ENCODE measurements at regions not wholly inside any gene's neighbourhood (a gene's known extent, or its start where the extent isn't known, plus 50 kb on each side); places are given as distances from the start of the nearest gene placed in this dataset.
"Not testable (repeated sequence)": the region's sequence is repeated elsewhere in the genome, so short reads cannot be mapped to it uniquely, and the experiment has no call there.

DNA sequence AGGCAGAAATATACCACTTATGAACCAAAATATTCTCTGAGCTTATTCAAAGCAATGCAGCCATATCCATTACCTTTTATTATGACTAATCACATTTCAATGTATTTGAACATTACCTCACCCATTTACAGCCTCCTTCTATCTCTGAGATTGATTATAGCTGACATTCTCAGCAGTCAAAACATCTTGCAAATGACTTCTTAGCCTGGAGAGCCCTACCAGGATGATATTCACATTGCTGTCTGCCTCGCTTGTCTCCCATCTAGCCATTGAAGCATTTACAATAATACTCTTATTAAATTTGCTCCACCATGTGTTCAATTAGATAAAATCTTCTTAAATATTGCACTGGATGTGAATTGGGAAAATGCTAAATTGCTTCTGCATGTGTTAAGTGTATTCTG lies 1879.9 kb upstream of the ACO1 start:
- no peak for DNase-seq

DNA sequence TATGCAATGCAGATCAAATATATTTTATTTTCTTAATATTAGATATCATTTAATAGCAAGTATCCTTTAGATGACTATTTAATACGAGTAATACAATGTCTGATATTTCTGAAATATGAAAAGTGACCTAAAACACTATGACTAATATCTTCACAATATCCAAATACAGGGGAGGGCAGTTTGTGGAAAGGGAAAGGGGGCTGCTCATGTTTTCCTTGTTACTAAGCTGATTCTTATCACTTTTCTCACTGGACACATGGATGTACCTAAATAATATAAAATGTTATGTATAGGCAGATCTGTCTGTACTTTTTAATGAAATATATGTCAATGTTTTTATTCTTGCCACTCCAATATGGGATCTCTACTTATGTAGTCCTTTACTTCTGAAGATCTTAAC lies 1879.1 kb upstream of the ACO1 start:
- DNase-seq, result no peak

DNA sequence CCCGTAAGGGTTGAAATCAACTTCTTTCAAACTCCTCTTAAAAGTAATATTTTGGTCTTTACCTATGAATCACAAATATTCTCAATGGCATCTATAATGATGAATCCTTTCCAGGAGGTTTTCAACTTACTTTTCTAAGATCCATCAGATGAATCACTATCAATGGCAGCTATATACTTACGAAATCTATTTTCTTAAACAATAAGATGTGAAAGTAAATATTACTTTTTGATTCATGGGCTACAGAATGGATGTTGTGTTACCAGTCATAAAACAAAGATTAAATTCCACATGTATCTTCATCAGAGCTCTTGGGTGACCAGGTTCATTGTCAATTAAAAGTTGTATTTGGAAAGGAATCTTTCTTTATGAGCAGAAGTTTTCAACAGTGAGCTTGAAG lies 1877.7 kb upstream of the ACO1 start:
- no peak for DNase-seq

DNA sequence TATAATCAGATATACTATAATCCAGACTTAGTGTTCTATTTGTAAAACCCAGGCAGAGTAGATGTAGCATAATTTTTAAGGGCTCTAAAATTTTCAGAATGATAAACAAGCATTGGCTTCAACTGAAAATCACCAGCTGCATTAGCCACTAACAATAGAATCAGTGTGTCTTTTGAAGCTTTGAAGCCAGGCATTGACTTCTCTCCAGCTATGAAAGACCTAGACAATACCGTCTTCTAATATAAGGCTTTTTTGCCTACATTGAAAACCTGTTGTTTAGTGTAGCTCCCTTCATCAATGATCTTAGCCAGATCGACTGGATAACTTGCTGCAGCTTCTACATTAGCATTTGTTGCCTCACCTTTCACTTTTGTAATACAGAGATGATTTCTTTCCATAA lies 1877.3 kb upstream of the ACO1 start:
- no peak for DNase-seq

DNA sequence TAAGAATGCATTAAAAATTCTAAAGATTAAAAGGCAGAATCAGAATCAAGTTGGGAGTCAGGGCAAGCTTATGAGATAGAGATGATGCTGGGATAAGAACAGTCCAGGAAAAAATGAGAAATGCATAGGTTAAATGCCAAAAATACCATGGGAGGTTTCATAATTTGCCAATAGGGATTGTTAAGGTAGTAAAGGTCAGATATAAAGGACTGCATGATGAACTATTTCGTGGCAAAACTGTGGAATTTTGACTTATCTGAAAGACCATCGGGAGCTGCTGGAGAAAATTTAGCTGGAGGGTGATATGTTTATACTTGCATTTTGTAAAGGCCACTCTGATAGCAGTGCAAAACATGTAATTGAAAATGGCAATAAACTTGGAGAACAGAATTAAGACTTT lies 1872.8 kb upstream of the ACO1 start:
- no peak for DNase-seq

DNA sequence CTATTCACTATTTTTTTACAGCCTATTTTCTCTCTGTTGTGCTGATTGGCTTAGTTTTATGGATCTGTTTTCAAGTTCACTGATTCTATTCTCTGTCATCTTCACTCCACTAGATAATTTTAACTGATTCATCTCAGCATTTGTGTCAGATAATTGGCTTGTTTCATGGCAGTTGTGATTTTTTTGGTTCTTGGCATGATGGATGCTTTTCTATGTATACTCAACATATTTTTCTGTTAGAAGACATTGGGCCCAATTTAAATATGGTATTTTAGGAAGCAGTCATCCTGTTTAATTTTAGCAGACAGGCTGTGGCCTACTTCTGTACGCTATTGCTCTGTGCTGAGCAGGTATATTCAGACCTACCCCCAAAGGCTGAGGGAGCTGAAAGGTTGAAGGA lies 1865.3 kb upstream of the ACO1 start:
- no peak for DNase-seq

DNA sequence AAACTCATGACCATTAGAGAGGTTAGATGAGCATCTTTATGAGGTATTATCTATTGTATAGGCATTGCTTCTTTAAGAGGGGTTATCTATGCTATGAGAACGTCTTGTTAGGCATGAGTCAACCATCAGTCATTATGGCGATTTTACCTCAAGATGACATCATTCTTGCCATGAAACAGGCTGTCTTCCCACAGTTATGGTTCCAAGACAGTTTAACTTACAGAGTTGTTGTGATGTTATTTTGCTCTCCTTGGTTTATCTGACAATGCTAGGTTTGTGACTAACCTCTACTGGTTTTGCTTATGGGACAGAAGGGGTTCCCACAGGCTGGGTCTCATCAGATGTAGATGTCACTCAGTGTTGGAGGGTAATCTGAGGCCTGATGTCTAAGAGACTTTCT lies 1864.7 kb upstream of the ACO1 start:
- DNase-seq, result no peak

DNA sequence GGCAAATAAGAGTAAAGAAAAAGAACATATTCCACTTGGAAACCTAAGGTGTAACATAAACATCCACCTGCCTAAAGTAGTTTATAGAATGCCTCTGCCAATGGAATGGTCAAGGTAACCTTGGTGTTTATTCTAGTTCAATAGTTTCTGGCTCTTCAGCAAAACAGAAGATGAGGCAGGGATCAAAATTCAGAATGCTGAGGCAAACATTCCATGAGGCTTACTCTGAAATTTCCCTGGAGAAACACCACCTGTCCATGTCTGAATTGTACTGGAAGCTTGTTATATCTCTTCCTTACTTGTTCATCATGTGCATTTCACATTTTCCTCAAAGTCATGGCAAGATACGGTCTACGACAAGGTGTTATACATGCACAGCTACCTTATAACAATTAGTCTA lies 1862.4 kb upstream of the ACO1 start:
- DNase-seq, result no peak

DNA sequence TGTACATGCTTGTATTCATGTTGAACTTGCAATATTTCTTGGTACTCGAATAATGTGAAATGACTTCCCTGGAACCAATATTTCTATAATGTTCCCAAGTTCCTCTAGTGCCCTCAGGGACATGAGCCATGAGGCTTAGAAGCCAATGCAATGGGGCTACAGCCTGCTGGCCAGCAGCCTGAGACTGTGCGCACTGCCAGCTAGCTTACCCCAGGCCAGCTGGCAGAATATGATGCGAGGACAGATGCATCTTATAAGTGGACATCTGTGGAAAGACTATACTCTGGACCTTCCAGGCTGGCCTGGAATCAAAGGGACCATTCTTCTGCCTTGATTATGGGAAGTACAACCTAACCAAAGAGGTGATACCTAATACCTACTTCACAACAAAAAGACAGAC lies 1862.0 kb upstream of the ACO1 start:
- DNase-seq, result no peak

DNA sequence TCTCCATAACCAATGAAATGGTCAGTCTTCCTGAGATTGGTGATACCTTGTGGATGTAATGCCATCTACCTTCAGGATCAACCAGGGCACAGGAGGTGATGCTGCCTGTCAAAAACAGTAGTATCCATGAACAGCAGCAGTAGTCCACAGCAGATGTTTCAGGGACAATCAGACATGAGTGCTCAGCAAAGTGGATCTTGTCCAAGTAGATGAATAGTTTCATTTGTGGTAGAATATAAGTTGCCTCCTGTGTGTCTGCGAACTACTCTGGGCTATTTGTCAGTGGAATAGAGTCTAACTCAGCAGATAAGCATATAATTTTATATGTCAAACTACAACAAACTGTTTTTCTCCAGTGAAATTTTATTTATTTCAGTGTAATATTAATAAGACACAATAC lies 1860.1 kb upstream of the ACO1 start:
- no peak for DNase-seq

DNA sequence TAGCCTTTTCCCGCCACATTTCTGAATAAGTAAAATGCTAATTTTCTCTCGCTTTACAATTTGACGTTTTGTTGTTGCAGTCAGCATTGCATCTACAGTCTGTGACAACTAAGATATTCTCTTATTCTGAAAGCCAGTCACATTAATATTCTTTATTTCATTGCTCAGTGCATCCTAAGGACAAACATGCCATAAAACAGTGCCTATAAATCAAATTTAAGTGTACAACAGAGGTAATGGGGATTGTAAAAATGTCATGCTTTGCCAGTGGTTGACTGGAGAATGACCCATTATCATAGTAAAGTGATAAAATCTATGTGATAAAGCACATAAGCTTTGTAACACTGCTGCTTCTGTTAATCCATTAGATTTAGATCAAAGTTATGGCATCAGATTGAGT lies 1850.0 kb upstream of the ACO1 start:
- no peak for DNase-seq

DNA sequence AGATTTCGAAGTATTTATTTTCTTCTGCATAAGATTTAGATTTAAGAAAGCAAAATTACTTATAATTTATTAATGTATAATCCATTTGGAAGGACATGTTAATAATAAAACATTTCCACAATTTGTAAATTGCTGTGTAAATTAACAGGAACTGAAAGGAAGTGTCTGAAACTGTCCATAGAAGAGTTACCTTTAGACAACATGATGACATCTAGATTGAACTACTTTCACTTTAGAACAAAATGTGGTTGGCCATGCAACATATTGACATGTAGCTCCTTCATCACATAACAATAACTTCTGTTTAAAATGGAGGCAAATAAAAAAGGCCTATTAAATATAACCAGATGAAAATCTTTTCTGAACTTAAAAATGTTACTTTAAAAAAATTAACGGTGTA lies 1849.5 kb upstream of the ACO1 start:
- no peak for DNase-seq

DNA sequence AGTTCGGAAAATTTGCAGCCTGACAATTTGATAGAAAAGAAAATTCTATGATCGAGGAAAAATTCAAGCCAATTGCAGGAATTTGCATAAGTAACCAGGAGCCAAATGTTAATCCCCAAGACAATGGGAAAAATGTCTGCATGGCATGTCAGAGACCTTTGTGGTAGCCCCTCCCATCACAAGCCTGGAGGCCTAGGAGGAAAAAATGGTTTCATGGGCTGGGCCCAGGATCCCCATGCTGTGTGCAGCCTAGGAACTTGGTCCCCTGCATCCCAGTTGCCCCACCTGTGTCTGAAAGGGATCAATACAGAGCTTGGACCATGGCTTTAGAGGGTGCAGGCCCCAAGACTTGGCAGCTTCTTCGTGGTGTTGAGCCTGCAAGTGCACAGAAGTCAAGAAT lies 1847.9 kb upstream of the ACO1 start:
- no peak for DNase-seq

DNA sequence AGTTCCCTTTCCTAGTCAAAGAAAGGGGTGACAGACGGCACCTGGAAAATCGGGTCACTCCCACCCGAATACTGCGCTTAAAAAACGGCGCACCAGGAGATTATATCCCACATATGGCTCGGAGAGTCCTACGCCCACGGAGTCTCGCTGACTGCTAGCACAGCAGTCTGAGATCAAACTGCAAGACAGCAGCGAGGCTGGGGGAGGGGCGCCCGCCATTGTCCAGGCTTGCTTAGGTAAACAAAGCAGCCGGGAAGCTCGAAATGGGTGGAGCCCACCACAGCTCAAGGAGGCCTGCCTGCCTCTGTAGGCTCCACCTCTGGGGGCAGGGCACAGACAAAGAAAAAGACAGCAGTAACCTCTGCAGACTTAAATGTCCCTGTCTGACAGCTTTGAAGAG lies 1844.7 kb upstream of the ACO1 start:
- DNase-seq, result not testable (repeated sequence)

DNA sequence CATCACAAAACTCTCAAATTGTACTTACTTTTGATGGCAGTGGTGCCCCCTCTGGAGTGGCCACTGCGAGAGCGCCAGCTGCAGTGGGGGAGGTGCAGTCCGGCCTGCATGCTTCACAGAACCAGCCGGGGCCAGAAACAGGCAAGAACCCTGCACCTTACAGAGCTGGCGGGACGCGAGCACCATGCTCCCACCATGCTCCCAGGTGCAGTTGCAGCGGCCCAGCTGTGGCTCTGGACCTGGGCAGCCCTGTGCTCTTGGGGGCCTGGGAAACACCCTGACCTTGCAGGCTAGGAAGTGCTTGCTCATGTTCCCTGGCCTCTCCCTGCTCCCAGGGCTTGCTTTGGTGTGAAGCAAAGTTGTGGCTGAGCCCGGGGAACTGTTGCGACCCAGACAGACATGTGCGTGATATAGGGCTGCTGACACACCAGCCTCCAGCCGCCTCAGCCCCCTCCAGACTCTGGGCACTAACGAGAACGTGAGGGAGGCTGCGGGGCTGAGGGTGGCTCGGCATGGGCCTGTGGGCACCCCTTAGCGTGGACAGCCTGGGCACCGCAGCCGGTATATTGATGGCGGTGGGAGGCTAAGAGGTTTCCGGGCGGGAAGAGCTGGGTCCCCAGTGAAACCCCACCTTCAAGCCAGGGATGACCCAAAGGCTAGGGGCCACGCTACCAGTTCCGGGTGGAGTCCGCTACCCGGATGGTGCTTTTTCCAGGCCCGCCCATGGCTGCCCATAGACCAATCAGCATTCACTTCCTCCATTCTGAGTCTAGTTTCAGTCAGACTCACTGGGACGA lies 1809.9 kb upstream of the ACO1 start:
- no peak for DNase-seq

DNA sequence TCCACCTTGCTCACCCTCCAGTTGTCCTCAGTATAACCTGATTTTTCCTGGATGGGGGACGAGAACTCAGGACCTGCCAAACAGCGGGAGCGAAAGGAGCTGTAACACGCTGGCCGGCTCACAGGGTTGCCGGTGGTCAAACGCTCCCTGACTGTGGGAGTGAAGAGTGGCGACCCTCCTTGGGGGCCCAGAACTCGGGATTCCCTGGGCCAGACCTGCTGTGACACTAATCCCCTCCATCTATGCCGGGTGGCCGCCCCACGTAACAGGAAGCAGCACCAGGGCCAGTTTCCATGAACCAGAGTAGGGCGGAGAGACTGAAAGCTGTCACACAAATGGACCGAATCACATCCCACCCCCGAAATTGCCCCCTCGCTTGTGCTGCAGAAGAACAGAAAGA lies 1809.2 kb upstream of the ACO1 start:
- DNase-seq, result no peak

DNA sequence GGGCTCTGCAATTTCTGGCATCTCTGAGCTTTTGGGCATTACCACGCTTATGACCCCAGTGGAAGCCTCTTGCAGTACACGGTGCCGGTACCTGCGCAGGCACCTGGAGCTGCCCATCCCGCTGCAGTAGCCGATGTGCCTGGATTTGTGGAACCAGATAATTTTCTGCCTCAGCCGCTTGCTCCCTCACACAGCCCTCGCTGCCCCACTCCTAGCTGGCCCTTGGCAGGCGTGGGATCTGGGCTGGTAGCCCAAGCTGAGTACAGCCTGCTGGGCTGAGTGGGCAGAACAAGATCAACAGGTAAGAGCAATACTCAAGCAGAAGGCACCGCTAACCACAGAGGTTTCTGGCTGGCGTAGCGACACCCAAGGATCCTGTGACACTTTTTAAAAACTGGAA lies 1808.8 kb upstream of the ACO1 start:
- DNase-seq, result no peak

DNA sequence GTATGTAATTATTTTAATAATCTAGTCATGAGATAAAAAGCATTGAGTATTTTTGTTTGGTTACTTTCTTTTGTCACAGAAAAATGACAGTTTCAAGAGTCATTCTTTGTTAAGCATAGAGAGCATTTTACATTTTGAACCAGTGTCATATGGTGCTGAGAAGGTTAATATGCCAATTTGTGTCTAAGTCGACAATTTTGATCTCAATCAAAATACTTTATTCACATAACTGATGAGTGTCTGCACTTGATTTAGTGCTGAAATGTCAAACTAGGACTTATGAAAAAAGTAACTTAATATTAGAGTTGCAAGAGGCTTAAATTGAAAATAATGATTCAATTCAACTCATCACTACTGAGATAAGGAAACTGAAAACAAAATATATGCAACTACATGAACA lies 1804.6 kb upstream of the ACO1 start:
- DNase-seq, result no peak

DNA sequence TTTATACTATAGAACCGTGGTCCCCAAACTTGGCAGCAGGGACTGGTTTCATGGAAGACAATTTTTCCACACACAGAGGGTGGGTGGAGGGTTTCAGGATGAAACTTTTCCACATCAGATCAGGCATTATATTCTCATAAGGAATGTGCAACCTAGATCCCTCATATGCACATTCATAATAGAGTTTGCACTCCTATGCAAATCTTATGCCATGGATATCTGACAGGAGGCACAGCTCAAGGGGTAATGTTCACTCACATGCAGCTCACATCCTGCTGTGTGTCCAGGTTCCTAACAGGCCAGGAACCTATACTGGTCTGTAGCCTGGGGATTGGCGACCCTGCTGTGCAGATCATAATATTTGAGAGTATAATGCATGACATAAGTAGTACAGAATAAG lies 1802.2 kb upstream of the ACO1 start:
- DNase-seq, result no peak

DNA sequence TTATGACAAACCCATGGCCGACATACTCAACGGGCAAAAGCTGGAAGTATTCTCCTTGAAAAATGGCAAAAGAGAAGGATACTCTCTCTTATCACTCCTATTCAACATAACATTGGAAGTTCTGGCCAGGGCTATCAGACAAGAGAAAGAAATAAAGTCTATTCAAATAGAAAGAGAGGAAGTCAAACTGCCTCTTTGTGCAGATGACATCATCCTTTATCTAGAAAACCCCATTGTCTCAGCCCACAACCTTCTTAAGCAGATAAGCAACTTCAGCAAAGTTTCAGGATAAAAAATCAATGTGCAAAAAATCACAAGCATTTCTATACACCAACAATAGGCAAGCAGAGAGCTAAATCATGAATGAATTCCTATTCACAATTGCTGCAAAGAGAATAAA lies 1799.9 kb upstream of the ACO1 start:
- no peak for DNase-seq

DNA sequence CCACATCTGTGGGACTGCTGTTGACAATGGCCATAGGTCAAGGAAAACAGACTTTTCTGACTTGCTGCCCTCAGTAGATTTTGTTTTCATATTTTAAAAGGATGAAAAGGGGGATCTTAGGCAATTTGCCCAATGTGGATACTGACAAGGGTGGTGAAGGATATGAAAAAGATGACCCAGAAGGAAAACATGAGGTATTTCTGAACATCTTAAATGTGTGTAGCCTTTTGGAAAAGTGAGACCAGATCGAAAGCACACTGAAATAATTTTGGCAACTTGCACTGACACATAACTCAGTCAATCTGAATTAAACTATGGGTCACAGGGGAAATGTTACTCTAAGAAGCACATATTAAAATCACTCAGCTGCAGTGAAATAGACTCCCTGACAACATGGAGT lies 1793.0 kb upstream of the ACO1 start:
- no peak for DNase-seq

DNA sequence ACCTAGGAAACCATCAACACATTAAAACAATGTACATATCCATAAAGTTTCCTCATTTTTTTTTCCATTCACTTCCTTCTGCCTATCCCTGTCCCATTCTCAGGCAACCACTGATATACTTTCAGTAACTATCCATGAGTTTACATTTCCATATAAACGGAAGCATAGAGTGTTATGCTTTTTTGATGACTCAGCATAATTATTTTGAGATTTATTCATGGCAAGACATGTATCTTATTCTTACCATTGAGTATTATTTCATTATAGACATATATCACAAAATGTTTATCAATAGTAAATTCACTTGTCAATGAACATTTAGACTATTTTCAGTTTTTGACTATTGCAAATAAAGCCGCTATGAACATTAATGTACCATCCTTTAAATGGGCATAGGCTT lies 1786.8 kb upstream of the ACO1 start:
- no peak for DNase-seq

DNA sequence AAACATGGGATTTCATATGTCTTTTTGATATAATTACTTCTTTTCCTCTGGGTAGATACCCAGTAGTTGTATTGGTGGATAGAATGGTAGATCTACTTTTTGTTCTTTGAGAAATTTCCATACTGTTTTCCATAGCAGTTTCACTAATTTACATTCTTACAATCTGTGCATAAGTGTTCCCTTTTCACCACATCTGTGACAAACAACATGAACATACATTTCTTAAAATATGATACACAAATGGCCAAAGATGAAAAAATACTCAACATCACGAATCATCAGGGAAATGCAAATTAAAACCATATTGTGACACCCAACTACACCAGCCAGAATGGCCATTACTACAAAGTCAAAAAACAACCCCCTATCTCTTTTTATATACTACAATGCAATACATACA lies 1778.5 kb upstream of the ACO1 start:
- DNase-seq, result no peak

DNA sequence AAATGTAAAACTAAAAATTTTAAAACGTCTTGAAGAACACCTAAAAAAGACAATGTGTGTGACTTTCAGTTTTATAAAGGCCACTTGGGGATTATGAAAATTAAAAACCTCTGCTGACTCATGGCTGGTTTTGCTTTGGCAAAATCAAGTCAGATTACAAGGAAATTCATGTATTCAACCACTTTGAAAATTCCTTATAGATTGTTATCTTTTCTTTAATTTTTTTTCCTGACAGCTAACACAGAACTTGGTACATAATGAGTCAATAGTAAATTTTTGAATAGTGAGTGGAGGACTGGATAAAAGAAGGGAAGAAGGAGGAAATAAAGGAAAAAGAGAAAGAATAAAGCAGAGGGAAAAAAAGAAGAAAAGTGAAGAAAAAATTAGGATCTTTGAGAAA lies 1774.7 kb upstream of the ACO1 start:
- no peak for DNase-seq

DNA sequence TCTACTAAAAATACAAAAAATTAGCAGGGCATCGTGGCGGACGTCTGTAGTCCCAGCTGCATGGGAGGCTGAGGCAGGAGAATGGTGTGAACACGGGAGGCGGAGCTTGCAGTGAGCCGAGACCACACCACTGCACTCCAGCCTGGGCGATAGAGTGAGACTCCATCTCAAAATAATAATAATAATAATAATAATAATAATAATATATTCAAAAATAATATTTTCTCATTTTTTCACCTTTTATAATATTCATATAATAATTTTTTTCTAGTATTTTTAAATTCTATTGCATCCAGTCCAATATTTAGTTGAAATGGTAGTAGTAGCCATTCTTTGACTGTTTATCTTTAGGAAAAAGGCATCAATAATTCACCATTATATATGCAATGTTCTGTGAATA lies 1767.7 kb upstream of the ACO1 start:
- not testable (repeated sequence) for DNase-seq

DNA sequence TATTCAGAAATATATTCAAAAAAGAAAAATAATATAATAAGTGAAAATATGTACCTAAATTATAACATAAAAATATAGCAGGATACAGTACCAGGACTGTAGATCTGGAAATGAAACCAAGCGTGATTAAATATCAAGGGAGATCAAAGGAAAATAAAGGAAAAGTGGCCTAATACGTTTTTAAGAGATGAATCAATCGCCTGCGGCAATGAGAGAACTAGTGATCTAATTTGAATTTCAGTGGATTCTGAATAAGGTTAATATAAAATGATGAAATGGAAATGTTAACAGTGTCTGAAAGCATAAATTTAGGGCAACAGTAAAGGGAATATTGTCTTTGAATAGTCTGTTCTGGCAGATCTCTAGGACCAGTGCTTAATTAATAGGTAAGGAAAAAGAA lies 1761.9 kb upstream of the ACO1 start:
- DNase-seq, result no peak
